ENCODE measurements at regions not wholly inside any gene's neighbourhood (a gene's known extent, or its start where the extent isn't known, plus 50 kb on each side); places are given as distances from the start of the nearest gene placed in this dataset.

DNA sequence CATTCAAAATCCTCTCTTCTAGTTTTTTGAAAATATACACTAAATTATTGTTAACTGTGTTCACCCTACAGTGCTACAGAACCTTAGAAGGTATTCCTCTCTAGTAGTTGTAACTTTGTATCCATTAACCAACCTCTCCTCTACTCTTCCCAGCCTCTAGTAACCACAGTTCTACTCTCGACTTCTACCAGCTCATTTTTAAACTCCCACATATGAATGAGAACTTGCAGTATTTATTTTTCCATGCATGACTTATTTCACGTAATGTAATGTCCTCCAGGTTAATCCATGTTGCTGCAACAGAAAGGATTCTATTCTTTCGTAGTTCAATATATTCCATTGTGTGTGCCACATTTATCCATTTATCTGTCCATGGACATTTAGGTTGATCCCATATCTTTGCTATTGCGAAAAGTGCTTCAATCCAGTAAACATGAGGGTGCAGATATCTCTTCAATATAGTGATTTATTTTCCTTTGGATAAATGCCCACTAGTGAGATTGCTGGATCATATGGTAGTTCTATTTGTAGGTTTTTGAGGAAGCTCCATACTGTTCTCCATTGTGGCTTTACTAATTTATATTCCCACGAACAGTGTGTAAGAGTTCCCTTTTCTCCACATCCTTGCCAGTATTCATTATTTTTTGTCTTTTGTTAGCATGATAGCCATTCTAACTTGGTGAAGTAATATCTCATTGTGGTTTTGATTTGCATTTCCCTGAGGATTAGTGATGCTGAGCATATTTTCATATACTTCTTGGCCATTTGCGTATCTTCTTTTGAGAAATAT lies 113.7 kb upstream of the SMAD3 start:
- no peak for DNase-seq (ENCODE audit: low spot score)
- TF ChIP-seq CTCF (IDR thresholded peaks at IDR 0.05; ENCODE audit: extremely low read depth, missing control alignments), result no peak

- TF ChIP-seq CTCF (IDR thresholded peaks at IDR 0.05; ENCODE audit: extremely low read depth, missing control alignments), result no peak
- DNase-seq (ENCODE audit: low spot score), result no peak
Observed at GRCh38 chr15:66952756-66953522, 112.5 kb upstream of the SMAD3 start.

DNA sequence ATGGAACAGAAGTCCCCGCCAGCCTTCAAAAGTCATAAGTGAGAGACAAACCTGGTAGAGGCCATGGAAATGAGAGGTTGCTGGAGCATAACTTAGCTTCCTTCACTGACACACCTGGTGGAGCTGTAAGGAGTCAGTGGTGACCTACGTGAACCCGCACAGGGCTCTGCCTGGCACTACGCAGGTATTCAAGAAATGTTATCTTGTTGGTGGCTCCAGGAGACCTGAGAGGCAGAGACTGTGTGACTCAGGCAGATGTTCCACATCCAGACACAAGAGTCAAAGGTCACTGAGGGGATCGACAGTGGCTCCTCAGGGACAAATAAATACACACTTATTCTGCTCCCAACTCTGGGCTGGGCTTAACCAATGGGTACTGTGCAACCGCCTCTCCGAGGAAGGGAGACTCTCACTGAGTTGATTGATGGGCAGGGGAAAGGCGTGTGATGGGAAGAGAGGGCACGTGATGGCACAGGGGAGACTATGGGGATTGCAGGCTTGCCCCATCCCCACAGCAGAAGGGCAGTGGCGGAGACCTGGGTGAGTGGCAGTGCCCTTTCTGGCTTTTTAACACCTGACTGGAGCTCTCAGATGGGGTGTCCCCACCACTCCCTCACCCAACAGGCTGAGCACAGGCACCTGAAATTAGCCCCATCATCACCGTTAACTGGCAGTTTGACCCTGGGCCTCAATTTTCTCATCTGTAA lies 111.7 kb upstream of the SMAD3 start:
- no peak for TF ChIP-seq CTCF (IDR thresholded peaks at IDR 0.05; ENCODE audit: extremely low read depth, missing control alignments)
- DNase-seq (ENCODE audit: low spot score), result no peak

DNA sequence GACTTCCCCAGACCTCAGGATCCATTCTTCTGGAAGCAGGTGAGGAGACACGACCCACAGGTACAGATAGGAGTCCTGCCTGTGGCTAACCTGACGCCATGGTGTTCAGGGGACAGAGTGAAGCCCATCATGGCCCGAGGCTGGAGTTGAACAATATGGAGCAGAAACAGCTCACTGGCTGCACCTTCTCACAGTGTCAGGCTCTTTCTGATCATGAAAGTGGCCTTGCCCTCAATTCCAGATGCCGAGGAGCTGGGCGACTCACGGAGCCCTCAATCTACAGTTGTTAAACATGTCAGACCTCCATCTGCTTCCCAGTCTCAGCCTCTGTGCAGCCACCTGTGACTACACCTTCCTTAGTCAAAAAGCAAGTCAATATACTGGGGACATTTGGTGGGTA lies 110.8 kb upstream of the SMAD3 start:
- DNase-seq (ENCODE audit: low spot score), result no peak
- TF ChIP-seq CTCF (IDR thresholded peaks at IDR 0.05; ENCODE audit: extremely low read depth, missing control alignments), result no peak

DNA sequence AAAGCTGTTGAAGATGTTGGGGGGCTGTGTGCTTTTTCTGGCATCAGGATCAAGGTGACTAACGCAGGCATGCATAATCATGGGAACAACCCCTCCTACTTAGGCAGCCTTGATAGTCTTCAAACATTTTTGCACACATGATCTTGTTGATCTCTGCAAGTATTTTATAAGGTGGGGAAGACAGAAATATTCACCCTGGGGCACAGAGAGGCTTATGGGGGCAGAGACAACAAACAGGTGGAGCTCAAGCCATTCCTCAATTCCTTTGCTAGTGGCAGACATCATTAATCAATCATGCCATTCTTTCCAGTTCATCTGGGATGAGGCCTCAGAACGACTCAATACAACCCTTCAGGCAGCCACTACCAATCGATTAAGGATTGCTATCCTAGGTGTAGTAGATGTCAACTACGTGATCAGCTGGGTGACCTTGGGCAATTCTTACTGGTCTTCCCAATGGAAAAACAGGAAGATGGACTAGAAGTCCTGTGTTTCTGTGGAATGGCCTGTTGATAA lies 110.3 kb upstream of the SMAD3 start:
- DNase-seq (ENCODE audit: low spot score), result no peak
- no peak for TF ChIP-seq CTCF (IDR thresholded peaks at IDR 0.05; ENCODE audit: extremely low read depth, missing control alignments)

GRCh38 chr15:66955871-66956585 lies 109.4 kb upstream of the SMAD3 start:
- TF ChIP-seq CTCF (IDR thresholded peaks at IDR 0.05; ENCODE audit: extremely low read depth, missing control alignments), result no peak

More at GRCh38 chr15:66955871-66956585, 109.4 kb upstream of the SMAD3 start:
- DNase-seq (ENCODE audit: low spot score), result no peak

All from GM20000 (cell line).